Dermis microvascular lymphatic vessel endothelial cell (primary cell): ENCODE measurements at regions not wholly inside any gene's neighbourhood (a gene's known extent, or its start where the extent isn't known, plus 50 kb on each side); places are given as distances from the start of the nearest gene placed in this dataset.

Source experiments
- DNase-seq, 2 donors: peaks; one replicate each; pipeline versions ENCODE4 v3.0.0 to v3.0.0-alpha.2; 2010; ENCODE audit warnings: low read depth in 2 of 2

DNA sequence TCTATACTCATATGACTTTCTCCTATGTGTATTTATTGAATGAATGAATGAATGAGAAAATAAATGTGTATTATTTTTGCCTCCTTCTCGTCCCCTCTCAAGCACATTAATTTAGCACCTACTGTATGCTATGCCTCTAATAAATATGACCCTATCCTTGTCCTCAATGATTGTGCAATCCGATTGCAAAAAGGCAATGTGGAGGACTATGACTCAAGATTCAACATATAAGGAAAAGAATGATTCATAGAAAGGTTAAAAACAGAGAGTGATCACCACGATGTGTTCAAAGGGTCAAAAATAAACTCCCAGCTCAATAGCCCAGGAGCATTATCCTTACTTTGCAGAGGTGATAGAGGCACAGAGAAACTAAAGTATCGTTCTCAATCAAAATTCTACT, 322.8 kb upstream of the SORCS1 start:
- no peak for DNase-seq

DNA sequence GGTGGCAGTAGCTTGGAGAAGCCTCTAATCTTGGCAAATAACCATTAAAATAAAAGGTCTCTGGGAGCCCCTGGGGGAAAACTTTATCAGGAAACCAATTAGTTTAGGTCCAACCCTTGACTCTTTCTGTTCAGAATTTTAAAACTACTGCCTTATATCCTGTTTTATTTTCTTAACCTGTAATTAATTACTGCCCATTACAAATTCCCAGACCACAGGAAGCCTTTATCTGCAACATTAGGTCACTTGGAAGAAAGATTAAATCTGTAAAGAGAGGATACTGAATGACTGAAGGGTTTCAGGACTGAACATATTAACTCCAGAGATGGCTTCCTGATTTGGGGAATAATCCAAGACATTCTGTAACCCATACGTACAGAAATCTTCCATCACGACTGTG, 320.5 kb upstream of the SORCS1 start:
- no peak for DNase-seq

DNA sequence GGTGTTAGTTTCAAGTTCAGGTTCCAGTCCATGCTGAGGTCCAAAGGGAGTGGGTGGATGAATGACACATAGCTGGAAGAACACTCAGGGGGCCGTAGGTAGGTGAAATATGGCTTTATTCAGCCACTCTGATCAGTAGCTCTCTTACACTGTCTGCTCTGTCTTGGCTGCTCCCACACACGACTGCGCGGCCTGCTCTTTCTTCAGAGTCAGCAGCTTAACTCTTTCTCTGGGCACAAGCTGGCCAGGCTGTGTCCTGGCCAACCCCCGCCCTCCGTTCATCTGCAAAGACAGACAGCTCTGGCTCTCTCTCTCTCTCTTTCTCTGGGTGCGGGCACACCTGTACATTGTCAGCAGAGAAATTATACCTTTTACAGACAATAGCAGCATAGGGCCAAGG, 317.4 kb upstream of the SORCS1 start:
- no peak for DNase-seq

DNA sequence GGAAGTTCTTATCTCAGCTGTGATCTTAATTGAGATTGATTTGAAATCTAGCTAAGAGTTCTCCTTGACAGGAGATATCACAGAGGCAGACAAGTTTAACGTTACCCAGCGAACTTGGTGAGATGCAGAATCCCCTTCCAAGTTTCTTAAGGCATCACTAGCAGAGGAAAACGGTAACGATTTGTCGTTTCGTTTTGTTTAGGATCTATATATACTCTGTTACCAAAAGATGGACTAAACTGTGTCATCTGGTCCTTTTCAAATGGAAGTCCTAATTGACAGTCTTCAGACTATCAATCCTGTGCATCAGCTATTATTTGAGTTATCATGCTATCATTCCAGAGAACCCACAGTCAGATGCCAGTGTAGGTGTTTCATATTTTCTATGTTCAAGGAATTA, 316.7 kb upstream of the SORCS1 start:
- DNase-seq, result no peak

DNA sequence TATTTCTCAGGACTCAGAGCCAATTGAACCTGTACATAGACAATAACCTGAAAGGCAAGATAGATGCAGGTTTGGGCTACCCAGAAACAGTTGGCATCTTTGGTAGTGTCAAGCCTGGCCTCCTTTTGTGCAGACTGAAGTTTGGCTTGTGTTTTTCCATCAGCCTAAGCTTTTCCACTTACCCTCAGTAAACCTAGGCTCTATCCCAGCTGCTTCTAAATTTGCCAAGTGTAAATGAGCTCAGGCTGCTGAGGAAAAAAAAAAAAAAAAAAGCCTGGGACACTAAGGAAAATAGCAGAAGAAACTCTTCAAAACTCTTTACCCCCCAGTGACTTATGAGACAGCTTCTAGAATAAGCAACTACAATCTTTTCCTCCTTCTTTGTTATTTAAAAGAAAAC, 316.3 kb upstream of the SORCS1 start:
- DNase-seq, result no peak

DNA sequence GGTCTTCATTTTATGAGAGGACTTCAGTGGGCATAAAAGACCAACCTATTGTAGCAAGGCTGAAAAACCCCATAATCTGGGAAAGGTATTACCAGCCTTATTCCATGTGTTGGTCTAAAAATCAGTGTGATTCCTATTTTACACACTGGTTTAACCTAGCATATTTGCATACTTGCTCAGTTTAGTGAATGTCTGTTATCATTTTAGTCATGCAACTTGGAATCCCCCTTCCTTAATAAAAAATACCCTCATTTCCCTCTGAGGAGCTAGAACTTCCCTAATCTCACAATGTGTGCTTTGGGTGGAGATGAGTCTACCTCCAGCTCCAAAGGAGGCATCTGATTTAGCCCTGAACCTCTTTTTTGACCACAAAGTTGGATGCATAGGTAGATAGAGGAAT, 312.8 kb upstream of the SORCS1 start:
- no peak for DNase-seq

DNA sequence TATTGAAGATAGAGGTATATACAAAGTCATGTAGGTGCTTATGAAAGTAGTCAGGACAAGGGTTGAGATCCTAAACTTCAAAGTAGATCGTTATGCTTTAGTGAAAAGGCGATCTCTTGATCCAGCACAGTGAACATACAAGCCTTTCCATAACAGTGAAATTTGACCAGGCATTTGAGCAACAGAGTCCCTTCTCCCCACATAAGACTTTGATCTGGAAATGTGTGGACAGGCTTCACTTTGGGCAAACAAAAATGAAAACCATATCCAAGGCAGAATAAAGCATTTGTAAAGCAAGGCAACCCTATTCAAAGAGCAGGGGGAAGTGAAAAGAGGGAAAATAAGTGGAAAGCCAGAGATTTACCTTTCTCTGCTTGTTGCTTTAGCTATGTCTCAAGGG, 311.9 kb upstream of the SORCS1 start:
- no peak for DNase-seq

DNA sequence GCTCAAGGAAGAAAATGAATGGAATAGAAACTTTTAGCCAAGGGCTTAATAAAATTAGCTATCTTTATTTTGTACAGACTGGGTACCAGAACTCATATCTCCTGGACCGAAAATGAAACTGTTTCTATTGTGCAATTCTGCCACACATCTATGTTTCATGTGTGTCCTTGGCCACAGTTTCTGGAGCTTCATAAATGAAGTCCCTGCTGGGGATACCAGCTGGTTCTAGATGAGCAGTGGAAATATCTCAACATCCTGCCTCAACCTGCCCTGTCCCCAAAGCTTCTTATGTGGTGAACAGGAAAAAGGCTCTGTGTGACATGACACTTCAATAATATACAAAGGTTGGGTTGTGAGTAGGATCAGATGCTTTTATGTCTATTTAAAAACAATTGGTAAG, 310.1 kb upstream of the SORCS1 start:
- no peak for DNase-seq

DNA sequence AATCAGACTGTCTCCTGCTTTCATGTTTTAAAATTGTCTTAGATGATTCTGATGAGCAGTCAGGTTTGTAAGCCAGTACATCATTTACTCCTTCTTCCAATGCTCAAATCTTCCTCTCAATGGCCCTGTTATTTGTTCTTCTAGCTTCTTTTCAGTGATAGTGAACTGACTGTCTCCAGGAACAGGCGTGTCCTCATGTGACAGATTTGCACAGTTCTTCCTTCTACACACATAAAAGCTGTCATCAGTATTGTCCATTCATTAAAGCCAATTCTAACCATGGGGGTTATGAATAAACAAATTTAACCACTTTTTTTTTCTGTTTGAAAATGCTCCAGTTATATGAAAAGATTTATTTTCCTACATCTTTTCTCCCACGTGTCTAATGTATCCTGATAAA, 308.7 kb upstream of the SORCS1 start:
- no peak for DNase-seq

DNA sequence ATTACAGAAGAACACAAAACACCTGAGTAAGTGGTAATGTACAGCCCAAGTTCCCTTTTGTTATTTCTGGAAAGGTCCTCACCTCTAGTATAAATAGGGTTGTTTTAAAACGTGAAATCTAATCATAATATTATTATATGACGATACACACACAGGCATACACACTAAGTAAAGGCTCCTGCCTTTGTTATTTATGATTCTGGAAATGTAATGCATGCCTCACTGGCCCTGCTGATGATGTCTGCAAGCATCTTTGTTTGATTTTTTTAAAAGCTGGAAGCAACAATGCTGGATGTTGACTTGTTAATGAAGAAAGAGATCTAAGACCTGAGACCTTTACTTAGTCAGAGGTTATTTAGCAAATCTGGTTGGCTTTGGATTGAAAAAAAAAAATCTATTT, 307.4 kb upstream of the SORCS1 start:
- DNase-seq, result no peak

DNA sequence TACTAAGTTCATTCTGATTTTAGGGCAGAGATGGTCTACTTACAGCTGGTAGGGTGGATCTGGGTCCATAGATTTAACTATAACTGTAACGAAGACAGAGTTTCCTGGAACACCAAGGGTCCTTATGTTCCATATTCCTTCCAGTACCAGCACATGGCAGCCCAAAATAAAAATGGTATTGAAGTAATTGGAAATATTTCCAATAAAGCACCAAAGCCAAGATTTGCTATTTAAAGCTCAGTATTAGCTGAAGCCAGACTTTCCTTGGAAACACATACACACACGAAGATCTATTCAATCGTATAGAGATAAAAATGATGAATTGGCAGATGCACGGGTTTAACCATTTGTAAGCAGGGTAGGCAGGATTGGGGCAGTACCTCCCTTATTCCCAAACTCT, 289.1 kb upstream of the SORCS1 start:
- DNase-seq, result no peak

DNA sequence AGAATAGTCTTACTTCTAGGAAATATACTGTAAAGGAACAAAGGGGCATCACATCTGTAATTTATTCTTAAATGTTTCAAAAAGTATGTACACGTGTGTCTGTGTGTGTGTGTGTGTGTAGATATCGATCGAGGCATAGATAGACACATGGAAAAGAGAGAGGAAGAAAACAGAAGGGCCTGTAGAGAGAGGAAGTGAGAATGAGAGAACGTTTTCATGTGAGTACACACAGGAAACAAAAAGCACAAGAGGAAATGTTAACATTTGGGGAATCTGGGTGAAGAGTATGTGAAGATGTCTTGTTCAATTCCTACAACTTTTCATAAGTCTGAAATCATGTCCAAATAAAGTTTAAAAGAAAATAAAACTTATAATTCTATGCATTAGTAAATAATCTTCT, 286.5 kb upstream of the SORCS1 start:
- DNase-seq, result no peak

DNA sequence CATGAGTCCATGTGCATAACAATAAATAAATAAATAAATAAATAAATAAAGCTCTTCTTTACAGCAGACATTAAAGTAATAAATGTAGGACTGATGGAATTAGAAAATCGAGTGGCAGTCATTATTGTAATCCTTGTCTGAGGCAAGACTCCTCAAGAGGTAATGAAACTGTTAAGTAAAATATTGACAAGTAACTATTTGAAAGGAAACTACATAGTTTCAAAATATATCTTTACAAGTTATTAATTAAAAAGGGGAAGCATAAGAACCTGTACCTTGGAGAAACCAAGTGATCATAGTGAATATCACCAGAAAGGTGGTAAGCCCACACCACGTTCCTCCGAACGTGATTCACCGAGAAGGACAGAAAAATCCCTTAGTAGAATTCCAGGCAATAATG, 285.6 kb upstream of the SORCS1 start:
- DNase-seq, result no peak

DNA sequence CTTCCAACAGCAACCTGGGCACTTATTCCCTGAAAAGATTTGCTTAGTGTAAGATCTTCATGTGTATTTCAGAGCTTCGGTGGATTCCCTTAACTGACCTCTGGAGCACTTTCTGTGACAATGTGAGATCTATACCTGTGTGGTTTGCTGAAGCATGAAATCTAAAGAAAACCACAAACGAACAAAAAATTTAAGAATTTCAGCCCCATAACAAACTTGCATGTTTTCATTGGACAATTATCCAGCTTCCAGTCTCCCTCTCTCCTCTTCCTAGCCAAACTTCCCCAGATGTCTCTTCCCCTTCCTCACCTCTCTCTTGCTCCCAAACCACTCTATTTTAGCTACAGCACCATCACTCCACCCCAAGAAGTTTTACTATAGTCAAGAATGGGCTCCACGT, 279.9 kb upstream of the SORCS1 start:
- no peak for DNase-seq

DNA sequence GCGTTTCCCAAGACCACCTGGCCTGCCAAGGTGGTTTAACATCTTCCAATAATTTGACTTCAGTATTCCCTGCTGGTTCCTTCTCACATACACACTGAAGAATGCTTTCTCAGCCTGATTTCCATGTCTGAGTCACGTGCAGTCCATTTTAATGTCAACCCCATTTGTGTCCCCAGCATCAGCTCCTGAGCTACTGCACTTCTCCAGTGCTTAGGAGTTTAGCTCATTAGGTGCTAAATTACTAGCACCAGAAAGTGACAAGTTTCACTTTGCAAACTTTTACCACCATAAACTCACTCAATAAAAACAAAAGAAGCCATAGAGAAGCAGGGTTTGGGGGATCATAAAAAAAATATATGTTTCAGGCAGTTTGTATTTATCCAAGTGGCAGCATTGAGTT, 279.3 kb upstream of the SORCS1 start:
- DNase-seq, result no peak

DNA sequence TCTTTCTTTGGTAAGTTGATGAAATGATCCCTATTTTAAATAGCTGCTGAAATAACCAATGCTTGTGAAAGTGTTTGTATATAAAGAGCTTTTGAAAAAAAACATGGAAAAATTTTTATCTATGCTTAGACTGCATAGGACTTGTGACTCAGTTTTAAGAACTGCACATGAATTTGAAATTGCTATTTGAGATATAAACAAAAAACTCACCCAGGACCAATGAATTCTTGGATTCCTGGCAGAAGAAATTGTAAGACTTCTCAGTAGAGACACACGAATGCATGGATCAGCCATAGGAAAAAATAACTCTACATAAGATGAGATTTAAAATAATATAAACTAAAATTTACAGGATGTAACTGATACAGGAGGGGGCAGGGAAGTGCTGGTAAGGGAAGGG, 278.8 kb upstream of the SORCS1 start:
- no peak for DNase-seq

DNA sequence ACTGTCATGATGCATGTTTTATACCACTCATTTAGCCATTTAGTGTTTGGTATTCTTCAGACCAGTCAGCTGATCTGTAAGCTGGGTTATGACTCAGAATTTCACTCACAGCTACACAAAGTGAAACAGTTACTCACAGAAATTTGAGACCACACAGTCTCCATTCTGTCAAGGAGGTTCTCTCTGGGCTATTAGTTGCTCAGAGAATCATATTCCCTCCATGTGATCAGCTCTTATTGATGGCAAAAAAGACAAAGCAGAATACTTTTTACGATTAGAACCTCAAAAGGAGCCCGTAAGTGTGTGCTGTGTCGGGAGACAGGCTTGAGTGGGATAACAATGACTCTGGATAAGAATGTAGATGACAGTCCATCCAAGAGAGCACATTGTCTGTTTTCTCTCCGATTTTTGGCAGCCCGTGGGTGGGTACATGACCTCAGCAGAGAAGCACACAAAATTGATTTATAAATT, 277.6 kb upstream of the SORCS1 start:
- DNase-seq, result no peak

DNA sequence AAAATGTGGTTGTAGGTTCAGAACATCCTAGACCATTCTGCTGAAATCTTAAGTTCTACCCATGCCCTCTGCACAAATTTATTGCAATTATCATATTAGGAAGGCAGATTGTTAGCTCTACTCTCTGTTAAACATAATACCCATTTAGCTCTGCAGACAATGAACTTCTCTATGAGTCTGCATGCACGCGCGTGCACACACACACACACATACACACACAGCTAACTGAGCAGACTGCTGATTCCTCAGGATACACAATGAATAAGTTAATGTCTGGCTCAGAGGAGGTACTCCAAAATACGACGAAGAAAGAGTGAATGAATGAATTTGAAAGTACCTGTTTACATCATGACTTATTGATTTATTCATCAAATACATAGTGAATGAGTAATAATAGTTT, 276.2 kb upstream of the SORCS1 start:
- DNase-seq, result no peak

DNA sequence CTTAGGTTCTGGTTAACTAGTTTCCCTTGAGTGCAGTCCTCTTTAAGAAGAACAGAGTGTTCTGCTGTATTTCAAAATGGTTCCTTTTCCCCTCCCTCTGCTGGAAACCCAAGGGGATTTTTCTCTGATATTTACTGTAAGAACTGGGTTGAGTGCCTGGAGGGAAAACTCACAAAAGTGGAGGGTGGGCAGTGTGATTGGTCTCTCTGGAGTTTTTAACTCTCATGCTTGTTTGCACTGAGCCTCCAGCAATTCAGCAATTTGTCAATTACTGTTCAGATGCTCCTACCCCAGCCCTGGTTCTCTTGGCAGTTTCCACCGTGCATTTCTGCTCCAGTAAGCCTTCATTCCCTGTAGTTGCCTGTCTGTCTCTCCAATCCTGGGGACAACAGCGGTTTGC, 273.4 kb upstream of the SORCS1 start:
- no peak for DNase-seq

DNA sequence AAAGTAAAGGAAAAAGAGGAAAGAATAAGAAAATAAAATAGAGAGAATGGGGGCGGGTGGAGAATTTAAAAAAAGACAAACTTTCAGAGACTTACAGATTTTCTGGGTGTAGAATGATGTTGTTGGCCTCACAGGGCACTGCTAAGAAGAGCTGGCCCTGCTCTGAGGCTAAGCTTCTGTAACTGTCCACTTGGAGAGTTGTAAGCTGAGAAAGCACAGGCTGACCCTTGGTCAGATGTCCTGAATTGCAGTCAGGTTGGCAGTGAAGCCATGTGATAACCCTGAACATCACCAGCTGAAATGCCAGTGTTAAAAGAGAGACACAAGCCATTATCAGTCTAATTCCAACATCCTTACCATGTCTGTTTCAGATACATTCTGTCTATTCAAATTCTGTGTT, 272.1 kb upstream of the SORCS1 start:
- no peak for DNase-seq

DNA sequence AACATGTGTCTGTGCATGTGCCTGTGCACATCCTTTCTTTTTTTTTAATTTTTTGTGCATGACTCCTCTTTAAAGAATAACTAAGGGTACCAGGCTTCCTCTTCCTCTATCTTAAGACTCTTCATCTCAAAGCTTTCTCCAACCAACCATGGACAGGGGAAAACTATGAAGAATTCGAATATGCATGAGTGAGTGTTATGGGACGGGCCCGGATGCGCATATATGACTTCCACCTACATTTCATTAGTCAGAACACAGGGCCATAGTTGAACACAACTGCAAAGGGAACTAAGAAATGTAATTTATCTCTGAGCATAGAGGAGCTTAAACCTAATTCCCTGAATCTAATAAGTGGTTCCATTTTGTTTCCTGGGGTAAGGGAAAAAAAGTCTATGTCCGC, 270.3 kb upstream of the SORCS1 start:
- no peak for DNase-seq

DNA sequence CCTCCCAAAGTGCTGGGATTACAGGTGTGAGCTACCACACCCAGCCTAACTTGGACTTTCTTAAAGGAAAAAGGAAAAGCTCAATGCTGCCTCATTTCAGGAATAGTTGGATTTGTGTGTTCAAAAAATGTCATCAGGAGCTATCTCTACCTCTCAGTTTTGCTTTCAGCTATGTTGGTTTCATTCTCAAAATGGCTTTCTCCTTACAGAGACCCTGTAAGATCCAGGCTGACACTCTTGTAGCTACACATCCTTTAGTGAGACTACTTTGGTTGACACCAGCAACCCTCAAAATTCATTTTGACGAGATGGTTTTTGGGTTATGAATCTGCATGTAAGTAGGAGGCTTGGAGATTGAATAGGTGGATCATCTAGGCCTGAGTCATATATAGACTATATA, 269.7 kb upstream of the SORCS1 start:
- no peak for DNase-seq

DNA sequence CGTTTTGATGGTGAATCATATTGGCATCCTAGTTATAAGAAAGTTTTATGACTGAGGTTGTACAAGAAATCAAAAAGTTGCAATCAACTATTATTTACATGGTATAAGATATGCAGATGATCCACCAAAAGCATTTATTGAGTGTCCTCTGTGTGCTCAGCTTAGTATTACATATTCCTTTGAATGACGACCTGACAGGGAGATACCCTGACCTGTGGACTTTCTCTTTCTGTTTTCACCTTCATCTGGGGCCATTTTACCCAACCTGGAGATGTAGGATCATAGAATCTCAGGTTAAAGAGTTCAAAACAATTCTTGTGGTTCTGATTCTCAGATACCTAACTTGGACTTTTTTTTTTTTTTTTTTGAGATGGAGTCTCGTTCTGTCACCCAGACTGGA, 269.1 kb upstream of the SORCS1 start:
- DNase-seq, result no peak

DNA sequence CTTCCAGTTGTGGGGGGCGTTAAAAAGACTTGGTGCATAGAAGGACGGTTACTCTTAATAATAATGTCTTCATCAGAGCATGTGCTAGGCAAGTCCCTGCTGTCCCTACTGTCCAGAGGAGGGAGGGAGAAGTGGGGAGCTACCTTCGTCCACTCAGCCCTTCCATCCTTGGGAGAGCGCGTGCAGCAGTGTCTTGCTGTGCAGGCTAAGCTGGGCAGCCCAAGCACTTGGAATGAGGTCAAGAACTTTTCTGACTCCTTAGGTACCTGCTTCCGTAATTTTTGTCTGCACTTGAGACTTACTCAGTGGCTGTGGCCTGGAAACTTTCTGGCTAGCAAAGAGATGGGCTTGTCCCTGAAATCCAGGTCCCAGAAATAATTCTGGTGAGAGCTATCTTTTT, 265.9 kb upstream of the SORCS1 start:
- DNase-seq, result no peak

DNA sequence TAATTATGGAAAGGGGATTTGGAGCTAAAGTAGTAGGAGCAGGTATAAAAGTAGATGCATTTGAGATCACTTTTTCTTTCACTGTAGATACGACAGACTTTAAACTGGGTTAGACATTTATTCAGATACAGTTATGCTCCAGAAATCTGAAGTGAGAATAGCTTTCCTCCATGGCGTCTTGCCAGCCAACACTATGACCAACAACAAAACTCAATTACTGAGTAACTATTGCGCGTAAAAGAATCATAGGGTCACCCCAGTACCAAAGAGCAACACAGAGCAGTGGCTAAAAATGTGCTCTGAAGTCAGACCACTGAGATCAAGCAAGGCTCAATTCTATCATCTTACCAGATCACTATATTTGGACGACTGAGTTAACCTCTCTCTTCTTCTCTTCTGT, 262.5 kb upstream of the SORCS1 start:
- DNase-seq, result no peak
